Left ventricle myocardium inferior (tissue), 1 donor: ENCODE measurements at regions not wholly inside any gene's neighbourhood (a gene's known extent, or its start where the extent isn't known, plus 50 kb on each side); places are given as distances from the start of the nearest gene placed in this dataset. TPM values are rescaled to one million over a fixed set of nuclear protein-coding genes. Genes with fewer than 3 reads are reported as not detected.
"Not testable (repeated sequence)": the region's sequence is repeated elsewhere in the genome, so short reads cannot be mapped to it uniquely, and the experiment has no call there.

Experiments
- DNase-seq: peaks from one replicate; pipeline ENCODE4 v3.0.0-alpha.2; 2020
- H3K27ac ChIP-seq: fragments of 200-600 bp; replicated peaks from 2 replicates; pipeline ENCODE4 v1.8.0; 2021
- H3K27me3 ChIP-seq: fragments of 200-600 bp; 2 replicates; pipeline ENCODE4 v1.8.0; 2021; ENCODE audit warnings: low read depth
- H3K36me3 ChIP-seq: fragments of 200-600 bp; 2 replicates; pipeline ENCODE4 v1.8.0; 2021
- H3K4me1 ChIP-seq: fragments of 200-600 bp; 2 replicates; pipeline ENCODE4 v1.8.0; 2021
- H3K4me3 ChIP-seq: fragments of 200-600 bp; 2 replicates; pipeline ENCODE4 v1.8.0; 2021; ENCODE audit warnings: mild to moderate bottlenecking, moderate library complexity
- H3K9me3 ChIP-seq: fragments of 200-600 bp; replicated peaks from 2 replicates; pipeline ENCODE4 v1.8.0; 2021
- intact Hi-C: fragments of 100-400 bp; cut with micrococcal nuclease; formaldehyde crosslinking; loops from one replicate; pipeline ENCODE4 v1.11.0; 2022
- microRNA-seq: library from miRNA; unstranded; fragments of <30 nt; microRNA quantifications from one replicate; pipeline ENCODE4 v1.2.0, GENCODE V29; 2020
- donor health status: DM: no; HTN: yes; CAD: no; lungs with severe emphysema.

GRCh38 chr15:21003459-21003858 is 137.3 kb upstream of the POTEB2 start:
- H3K9me3 ChIP-seq, H3K27ac ChIP-seq, intact Hi-C loops, H3K4me1 ChIP-seq, H3K36me3 ChIP-seq, DNase-seq, H3K27me3 ChIP-seq, H3K4me3 ChIP-seq: not testable (repeated sequence)

GRCh38 chr15:21001950-21002349 is 135.8 kb upstream of the POTEB2 start:
- intact Hi-C loops, H3K4me3 ChIP-seq, H3K9me3 ChIP-seq, H3K27me3 ChIP-seq, H3K27ac ChIP-seq, H3K36me3 ChIP-seq, H3K4me1 ChIP-seq, DNase-seq: not testable (repeated sequence)

- H3K9me3 ChIP-seq, H3K4me1 ChIP-seq, H3K4me3 ChIP-seq, H3K27me3 ChIP-seq, DNase-seq, H3K36me3 ChIP-seq, H3K27ac ChIP-seq, intact Hi-C loops: not testable (repeated sequence)
Observed at GRCh38 chr15:20991691-20992090, 125.6 kb upstream of the POTEB2 start.

DNA sequence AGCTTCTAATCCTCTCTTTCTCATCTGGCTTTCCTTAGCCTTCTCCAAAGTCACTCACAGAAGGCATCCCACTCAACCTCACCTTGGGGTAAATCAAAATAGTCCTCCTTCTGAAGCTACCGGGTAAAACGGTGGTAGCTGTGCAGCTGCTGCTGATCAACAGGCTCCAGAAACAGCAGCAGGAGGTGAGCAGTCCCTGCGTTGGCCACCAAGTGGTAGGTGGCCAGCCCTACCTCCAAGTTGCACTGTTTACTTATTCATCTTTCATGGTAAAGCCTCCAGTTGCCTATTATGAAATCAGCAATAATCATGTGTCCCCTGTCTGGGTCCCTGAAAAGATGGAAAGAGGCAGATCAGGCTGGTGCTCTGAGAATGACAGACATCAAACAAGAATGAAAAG is 125.1 kb upstream of the POTEB2 start:
- H3K27ac ChIP-seq, H3K4me1 ChIP-seq, H3K27me3 ChIP-seq, H3K9me3 ChIP-seq, H3K4me3 ChIP-seq, H3K36me3 ChIP-seq, intact Hi-C loops, DNase-seq: not testable (repeated sequence)

- H3K27me3 ChIP-seq, H3K4me3 ChIP-seq, H3K4me1 ChIP-seq, H3K36me3 ChIP-seq, intact Hi-C loops, H3K27ac ChIP-seq, H3K9me3 ChIP-seq, DNase-seq: not testable (repeated sequence)
Observed at GRCh38 chr15:20986775-20987174, 120.7 kb upstream of the POTEB2 start.

DNA sequence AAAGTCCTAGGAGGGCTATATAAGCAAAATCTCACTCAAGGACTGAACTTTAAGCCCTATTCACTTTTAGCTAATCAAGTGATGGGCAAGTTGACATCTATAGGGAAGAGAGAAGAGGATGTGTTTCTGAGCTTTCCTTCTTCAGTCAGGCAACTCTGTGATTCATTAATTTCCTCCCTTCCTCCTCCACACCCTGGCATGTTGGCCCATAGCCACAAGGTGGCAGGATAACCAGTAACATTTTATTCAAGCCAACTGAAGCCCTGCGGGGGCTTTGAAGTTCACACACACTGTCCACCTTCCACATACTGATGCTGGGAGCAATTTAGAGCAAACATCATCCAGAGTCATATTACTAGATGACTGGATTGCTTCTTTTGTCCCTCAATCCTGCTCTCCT is 111.9 kb upstream of the POTEB2 start:
- DNase-seq, H3K4me1 ChIP-seq, H3K27ac ChIP-seq, H3K27me3 ChIP-seq, H3K9me3 ChIP-seq, intact Hi-C loops, H3K4me3 ChIP-seq, H3K36me3 ChIP-seq: not testable (repeated sequence)

DNA sequence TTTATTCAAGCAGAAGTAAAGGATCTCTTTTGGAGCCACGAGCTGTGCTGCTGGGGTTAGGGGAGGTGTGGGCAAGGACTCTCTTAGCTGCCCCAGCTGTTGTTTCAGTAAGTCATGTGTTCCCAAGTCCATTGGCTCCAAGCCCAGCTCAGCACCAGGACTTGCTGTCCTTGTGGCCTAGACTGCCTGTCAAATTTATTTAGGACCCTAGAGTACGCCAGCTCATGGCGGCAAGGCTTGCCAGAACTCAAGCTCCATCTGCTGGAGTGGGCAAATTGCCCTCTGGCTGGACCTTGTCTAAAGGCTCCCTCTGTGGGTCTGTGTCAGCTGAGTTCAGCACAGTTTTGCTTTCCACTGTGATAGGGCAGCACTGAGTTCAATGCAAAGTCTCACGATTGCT is 106.6 kb upstream of the POTEB2 start:
- H3K27me3 ChIP-seq, H3K4me1 ChIP-seq, DNase-seq, H3K9me3 ChIP-seq, intact Hi-C loops, H3K4me3 ChIP-seq, H3K36me3 ChIP-seq, H3K27ac ChIP-seq: not testable (repeated sequence)

DNA sequence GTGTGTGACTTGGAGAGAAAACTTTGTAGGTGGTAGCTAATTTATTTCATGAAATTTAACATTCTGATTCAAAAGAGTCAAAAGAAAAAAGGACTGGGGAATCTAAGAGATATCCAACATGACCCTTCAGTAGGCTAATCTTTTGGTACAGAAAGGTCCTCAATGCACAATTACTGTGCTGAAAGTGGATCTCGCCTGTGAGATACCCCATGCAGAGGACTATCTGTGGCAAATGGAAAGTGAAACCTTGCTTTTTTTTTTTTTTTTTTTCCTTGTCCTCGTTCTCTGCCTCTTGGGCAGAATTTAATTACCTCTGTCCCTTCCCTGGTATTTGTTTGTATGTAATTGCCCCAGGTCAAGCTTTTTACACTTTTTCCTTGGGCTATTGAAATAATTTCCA is 93.2 kb upstream of the POTEB2 start:
- H3K4me1 ChIP-seq, H3K4me3 ChIP-seq, DNase-seq, intact Hi-C loops, H3K27ac ChIP-seq, H3K9me3 ChIP-seq, H3K36me3 ChIP-seq, H3K27me3 ChIP-seq: not testable (repeated sequence)

- H3K4me3 ChIP-seq, H3K27me3 ChIP-seq, H3K4me1 ChIP-seq, DNase-seq, H3K9me3 ChIP-seq, H3K36me3 ChIP-seq, H3K27ac ChIP-seq, intact Hi-C loops: not testable (repeated sequence)
Observed at GRCh38 chr15:20929322-20929721, 63.2 kb upstream of the POTEB2 start.

Small RNAs in the stretch of these regions (microRNA-seq; reads per million reads assigned to microRNA genes)
- not detected for gene MIR5701-1
